ENCODE measurements at regions not wholly inside any gene's neighbourhood (a gene's known extent, or its start where the extent isn't known, plus 50 kb on each side); places are given as distances from the start of the nearest gene placed in this dataset.
"Not testable (repeated sequence)": the region's sequence is repeated elsewhere in the genome, so short reads cannot be mapped to it uniquely, and the experiment has no call there.

- DNase-seq, result no peak
These were observed 253.2 kb downstream of the SPRY1 start for GRCh38 chr4:123649645-123650391.

GRCh38 chr4:123651066-123651465 is 254.5 kb downstream of the SPRY1 start:
- DNase-seq, result no peak

- no peak for DNase-seq
These were observed 255.1 kb downstream of the SPRY1 start for GRCh38 chr4:123651536-123652180.

GRCh38 chr4:123652476-123652875 is 255.9 kb downstream of the SPRY1 start:
- no peak for DNase-seq

GRCh38 chr4:123653236-123653635 is 256.6 kb downstream of the SPRY1 start:
- no peak for DNase-seq

GRCh38 chr4:123656746-123657294 is 260.2 kb downstream of the SPRY1 start:
- DNase-seq, result not testable (repeated sequence)

GRCh38 chr4:123657606-123658005 is 261.0 kb downstream of the SPRY1 start:
- DNase-seq, result not testable (repeated sequence)

- no peak for DNase-seq
These were observed 262.7 kb downstream of the SPRY1 start for GRCh38 chr4:123659262-123659661.

GRCh38 chr4:123659730-123660129 is 263.1 kb downstream of the SPRY1 start:
- DNase-seq, result no peak

GRCh38 chr4:123661080-123661737 is 264.6 kb downstream of the SPRY1 start:
- DNase-seq, result no peak

- DNase-seq, result no peak
These were observed 266.2 kb downstream of the SPRY1 start for GRCh38 chr4:123662827-123663226.

- no peak for DNase-seq
These were observed 269.9 kb downstream of the SPRY1 start for GRCh38 chr4:123666486-123666885.

- no peak for DNase-seq
These were observed 270.9 kb downstream of the SPRY1 start for GRCh38 chr4:123667496-123667895.

- DNase-seq, result no peak
These were observed 271.4 kb downstream of the SPRY1 start for GRCh38 chr4:123667991-123668390.

GRCh38 chr4:123671636-123672404 is 275.2 kb downstream of the SPRY1 start:
- no peak for DNase-seq

GRCh38 chr4:123672987-123673386 is 276.4 kb downstream of the SPRY1 start:
- no peak for DNase-seq

- DNase-seq, result no peak
These were observed 277.4 kb downstream of the SPRY1 start for GRCh38 chr4:123673971-123674370.

GRCh38 chr4:123674762-123675465 is 278.3 kb downstream of the SPRY1 start:
- DNase-seq, result no peak

- no peak for DNase-seq
These were observed 279.0 kb downstream of the SPRY1 start for GRCh38 chr4:123675567-123675966.

- DNase-seq, result no peak
These were observed 279.7 kb downstream of the SPRY1 start for GRCh38 chr4:123676071-123676889.

- DNase-seq, result peak; percentile 42
These were observed 280.3 kb downstream of the SPRY1 start for GRCh38 chr4:123676890-123677229.
